Nephron progenitor cell (in vitro differentiated cells): ENCODE measurements at regions not wholly inside any gene's neighbourhood (a gene's known extent, or its start where the extent isn't known, plus 50 kb on each side); places are given as distances from the start of the nearest gene placed in this dataset.

Experiments used
- DNase-seq: peaks from one replicate; pipeline ENCODE4 v3.0.0; 2021
- H3K27ac Mint-ChIP-seq: 2 replicates; pipeline ENCODE4 v1.8.0; 2021; ENCODE audit warnings: mild to moderate bottlenecking, moderate library complexity, mixed read lengths
- H3K27me3 Mint-ChIP-seq: 2 replicates; pipeline ENCODE4 v1.8.0; 2021; ENCODE audit warnings: mild to moderate bottlenecking, low read depth, mixed read lengths; ENCODE audit not compliant: poor library complexity
- H3K36me3 Mint-ChIP-seq: 2 replicates; pipeline ENCODE4 v1.8.0; 2021; ENCODE audit warnings: low read depth, mixed read lengths
- H3K4me1 Mint-ChIP-seq: 2 replicates; pipeline ENCODE4 v1.8.0; 2021; ENCODE audit warnings: mixed read lengths
- H3K4me3 Mint-ChIP-seq: 2 replicates; pipeline ENCODE4 v1.8.0; 2021; ENCODE audit warnings: mild to moderate bottlenecking, moderate library complexity, mixed read lengths
- H3K9me3 Mint-ChIP-seq: 2 replicates; pipeline ENCODE4 v1.8.0; 2021; ENCODE audit warnings: mild to moderate bottlenecking, moderate library complexity, mixed read lengths
- TF ChIP-seq, protein P1 (sequence below): fragments of 200-600 bp; sonication (generic); IDR thresholded peaks from 2 replicates; pipeline ENCODE4 v1.5.0; 2021; ENCODE audit warnings: antibody characterized with exemption

DNA sequence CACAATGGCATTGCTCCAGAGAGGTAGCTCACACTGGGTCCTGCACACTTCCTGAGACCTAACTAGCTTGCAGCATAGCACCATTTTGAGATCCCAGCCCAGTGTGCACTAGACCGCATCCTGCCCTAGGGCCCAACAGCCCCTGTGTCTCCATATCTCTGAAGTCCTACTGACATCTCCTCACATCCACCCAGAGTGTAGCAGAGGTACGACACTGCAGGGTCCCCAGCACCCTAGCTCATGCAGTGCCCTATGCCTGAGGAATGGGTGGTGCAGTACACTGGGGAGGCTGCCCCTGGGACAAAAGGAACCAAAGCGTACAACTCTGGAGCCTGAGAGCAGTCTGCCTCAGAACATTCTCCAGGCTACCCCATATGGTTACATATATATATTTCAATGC is 111.4 kb upstream of the DEPDC1 start:
- no peaks in the 10 kb centered on the region for H3K27me3 Mint-ChIP-seq
- no peak for DNase-seq
- peaks cover 5% of the 10 kb centered on the region for H3K9me3 Mint-ChIP-seq
- H3K4me1 Mint-ChIP-seq: no peaks in the 10 kb centered on the region
- TF ChIP-seq, protein P1, sequence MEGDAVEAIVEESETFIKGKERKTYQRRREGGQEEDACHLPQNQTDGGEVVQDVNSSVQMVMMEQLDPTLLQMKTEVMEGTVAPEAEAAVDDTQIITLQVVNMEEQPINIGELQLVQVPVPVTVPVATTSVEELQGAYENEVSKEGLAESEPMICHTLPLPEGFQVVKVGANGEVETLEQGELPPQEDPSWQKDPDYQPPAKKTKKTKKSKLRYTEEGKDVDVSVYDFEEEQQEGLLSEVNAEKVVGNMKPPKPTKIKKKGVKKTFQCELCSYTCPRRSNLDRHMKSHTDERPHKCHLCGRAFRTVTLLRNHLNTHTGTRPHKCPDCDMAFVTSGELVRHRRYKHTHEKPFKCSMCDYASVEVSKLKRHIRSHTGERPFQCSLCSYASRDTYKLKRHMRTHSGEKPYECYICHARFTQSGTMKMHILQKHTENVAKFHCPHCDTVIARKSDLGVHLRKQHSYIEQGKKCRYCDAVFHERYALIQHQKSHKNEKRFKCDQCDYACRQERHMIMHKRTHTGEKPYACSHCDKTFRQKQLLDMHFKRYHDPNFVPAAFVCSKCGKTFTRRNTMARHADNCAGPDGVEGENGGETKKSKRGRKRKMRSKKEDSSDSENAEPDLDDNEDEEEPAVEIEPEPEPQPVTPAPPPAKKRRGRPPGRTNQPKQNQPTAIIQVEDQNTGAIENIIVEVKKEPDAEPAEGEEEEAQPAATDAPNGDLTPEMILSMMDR: no peak
- no peak overlapping the region for H3K27ac Mint-ChIP-seq
- no peak overlapping the region for H3K4me3 Mint-ChIP-seq
- no peaks in the 10 kb centered on the region for H3K36me3 Mint-ChIP-seq

DNA sequence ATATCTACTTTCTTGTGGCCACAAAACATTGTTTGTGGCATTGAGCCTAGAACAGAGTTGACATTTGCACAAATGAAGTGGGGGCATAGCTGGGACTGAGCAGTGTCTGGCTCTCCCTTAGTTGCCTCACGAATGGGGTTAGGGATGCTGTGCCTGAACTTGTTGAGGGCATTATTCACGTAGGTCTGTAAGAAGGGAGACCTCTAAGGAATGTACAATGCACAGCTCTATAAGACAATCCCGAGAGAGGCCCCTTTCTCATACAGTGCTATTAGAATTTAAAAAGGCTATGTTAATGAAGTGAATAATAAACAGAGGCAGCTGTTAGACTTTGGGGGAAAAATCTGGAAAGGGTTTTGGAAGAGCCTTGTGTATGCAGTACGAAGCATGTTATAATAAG is 118.4 kb upstream of the DEPDC1 start:
- H3K27me3 Mint-ChIP-seq: no peaks in the 10 kb centered on the region
- TF ChIP-seq, protein P1: no peak
- no peaks in the 10 kb centered on the region for H3K4me1 Mint-ChIP-seq
- no peak overlapping the region for H3K27ac Mint-ChIP-seq
- no peak overlapping the region for H3K4me3 Mint-ChIP-seq
- H3K36me3 Mint-ChIP-seq: no peaks in the 10 kb centered on the region
- DNase-seq: no peak
- H3K9me3 Mint-ChIP-seq: peaks cover 22% of the 10 kb centered on the region

DNA sequence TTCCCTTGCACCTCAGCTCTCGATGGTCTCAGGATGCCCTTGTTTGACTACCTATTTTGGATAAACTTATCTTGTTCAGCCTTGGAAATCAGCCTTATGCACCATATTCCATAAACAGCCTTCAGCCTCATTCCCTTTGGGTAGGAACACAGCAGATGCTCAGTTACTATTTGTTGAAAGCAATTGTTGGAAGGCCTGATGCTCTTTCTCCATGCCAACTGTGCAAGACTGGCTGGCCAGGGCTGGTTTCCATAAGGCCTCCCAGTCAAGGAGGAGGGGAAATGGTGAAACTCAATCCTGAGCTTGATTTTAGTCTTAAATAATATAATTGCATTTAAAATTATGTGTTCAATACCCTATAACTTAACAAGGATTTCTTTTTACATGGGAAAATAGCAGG is 121.1 kb upstream of the DEPDC1 start:
- Mint-ChIP-seq H3K27ac (no peak overlapping the region), H3K4me1 (no peaks in the 10 kb centered on the region), H3K36me3 (no peaks in the 10 kb centered on the region), H3K27me3 (no peaks in the 10 kb centered on the region), H3K4me3 (no peak overlapping the region), H3K9me3 (peaks cover 36% of the 10 kb centered on the region)
- TF ChIP-seq, protein P1: no peak
- DNase-seq: no peak

DNA sequence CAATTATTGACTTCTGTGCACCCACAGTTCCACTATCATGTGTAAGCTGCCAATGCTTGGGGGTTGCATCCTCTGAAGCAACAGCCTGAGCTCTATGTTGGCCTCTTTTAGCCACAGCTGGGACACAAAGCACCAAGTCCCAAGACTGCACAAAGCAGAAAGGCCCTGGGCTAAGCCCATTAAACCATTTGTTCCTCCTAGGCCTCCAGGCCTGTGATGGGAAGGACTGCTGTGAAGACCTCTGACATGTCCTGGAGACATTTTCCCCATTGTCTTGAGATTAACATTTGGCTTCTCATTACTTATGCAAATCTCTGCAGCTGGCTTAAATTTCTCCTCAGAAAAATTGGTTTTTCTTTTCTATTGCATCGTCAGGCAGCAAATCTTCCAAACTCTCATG is 123.7 kb upstream of the DEPDC1 start:
- no peaks in the 10 kb centered on the region for H3K36me3 Mint-ChIP-seq
- DNase-seq: peak; percentile 9
- no peaks in the 10 kb centered on the region for H3K27me3 Mint-ChIP-seq
- peaks cover 6% of the 10 kb centered on the region for H3K4me1 Mint-ChIP-seq
- no peak overlapping the region for H3K4me3 Mint-ChIP-seq
- peaks cover 39% of the 10 kb centered on the region for H3K9me3 Mint-ChIP-seq
- no peak overlapping the region for H3K27ac Mint-ChIP-seq
- TF ChIP-seq, protein P1: no peak

DNA sequence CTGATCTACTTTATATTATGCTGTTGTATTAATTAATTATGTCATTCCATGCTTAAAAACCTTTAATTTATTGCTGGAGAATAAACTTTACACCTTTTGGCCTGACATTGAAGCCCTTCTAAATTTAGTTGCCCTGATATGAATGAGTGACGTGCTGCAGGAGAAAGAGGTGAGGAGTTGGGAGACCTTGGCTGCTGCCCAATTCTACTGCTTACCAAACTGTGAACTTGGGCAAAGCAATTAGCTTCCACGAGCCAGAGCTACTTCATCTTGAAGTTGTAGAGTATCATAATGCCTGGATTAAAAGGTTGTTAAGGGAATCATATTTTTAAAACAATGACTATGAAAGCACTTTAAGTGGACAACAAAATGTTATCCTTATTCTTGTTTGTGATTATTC is 126.8 kb upstream of the DEPDC1 start:
- no peak overlapping the region for H3K27ac Mint-ChIP-seq

DNA sequence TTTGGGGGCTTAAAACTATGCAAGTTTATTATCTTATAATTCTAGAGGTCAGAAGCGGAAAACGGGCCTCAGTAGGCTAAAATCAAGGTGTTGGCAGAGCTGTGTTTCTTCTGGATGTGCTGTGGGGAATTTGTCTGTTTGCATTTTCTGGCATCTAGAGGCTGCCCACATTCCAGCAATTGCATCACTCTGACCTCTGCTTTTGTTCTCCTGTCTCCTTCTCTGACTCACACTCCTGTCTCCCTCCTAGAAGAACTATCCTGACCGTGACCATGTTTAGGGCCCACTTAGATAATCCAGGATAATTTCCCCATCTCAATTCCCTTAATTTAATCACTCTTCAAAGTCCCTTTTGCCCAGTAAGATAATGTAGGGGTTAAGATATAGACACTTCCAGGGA is 127.4 kb upstream of the DEPDC1 start:
- no peaks in the 10 kb centered on the region for H3K36me3 Mint-ChIP-seq
- no peak for DNase-seq
- H3K9me3 Mint-ChIP-seq: peaks cover 32% of the 10 kb centered on the region
- TF ChIP-seq, protein P1: no peak
- H3K4me1 Mint-ChIP-seq: peaks cover 6% of the 10 kb centered on the region
- peak overlapping the region; percentile 13 for H3K27ac Mint-ChIP-seq
- peaks cover 3% of the 10 kb centered on the region for H3K27me3 Mint-ChIP-seq
- H3K4me3 Mint-ChIP-seq: no peak overlapping the region

More for the DNA sequence above, 126.8 kb upstream of the DEPDC1 start:
- H3K9me3 Mint-ChIP-seq: peaks cover 38% of the 10 kb centered on the region
- no peaks in the 10 kb centered on the region for H3K27me3 Mint-ChIP-seq
- TF ChIP-seq, protein P1: no peak
- no peak overlapping the region for H3K4me3 Mint-ChIP-seq
- H3K4me1 Mint-ChIP-seq: peaks cover 6% of the 10 kb centered on the region
- no peaks in the 10 kb centered on the region for H3K36me3 Mint-ChIP-seq
- no peak for DNase-seq
